HG03354 (cell line): ENCODE measurements at regions not wholly inside any gene's neighbourhood (a gene's known extent, or its start where the extent isn't known, plus 50 kb on each side); places are given as distances from the start of the nearest gene placed in this dataset.

Source experiments
- ATAC-seq: cut with Tn5 transposase; IDR thresholded peaks from one replicate; pipeline ENCODE4 v1.9.1; 2021; ENCODE audit warnings: mild to moderate bottlenecking; ENCODE audit not compliant: unreplicated experiment, poor library complexity, severe bottlenecking

GRCh38 chr15:93899817-93900216 lies 331.5 kb upstream of the MCTP2 start:
- ATAC-seq = no peak

GRCh38 chr15:93897377-93897776 lies 334.0 kb upstream of the MCTP2 start:
- no peak for ATAC-seq

- no peak for ATAC-seq
Measured at GRCh38 chr15:93895976-93896770, 335.2 kb upstream of the MCTP2 start.

DNA sequence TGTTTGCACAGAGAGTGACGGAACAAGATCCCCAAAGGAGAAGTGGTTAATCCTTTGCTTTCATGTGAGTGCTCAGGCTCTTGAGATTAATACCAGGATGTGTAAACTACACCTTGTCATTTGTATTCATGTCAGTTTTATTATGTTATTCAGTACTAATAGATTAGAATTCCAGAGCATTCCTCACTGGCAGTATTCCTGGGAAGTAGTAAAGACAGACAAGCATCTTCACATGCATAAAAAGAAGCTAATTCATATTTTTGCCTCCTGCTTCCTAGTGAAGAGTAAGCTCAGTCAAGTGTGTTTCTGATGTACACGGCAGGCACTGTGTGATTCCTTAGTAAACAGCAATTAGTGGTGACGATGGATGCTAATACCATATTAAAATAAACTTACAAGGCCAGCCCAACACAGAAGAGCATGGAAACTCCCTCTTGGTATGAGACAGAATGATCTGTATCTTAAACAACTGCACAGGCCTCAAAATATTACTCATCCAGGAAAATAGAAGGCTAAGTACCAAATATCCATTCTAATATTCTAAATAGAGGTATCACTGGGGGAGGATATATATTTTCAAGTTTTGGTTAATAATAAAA lies 336.8 kb upstream of the MCTP2 start:
- no peak for ATAC-seq

DNA sequence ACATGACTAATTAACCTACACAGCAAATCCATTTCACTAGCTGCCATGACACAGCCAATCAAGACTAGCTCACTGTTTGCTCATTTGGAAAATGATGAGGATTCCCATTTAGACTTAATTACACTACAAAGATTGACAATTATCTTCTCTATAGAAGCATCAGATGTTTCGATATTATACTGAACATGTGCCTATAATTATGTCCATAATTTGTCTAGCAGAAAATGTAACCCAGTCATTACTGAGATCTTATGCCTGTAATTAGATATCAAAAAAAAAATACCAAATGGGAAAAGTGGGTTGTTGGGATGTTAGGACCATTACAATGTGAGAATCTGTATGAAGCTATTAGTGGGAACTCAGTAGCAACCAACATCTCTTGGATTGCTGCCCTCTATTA lies 344.2 kb upstream of the MCTP2 start:
- ATAC-seq = no peak

GRCh38 chr15:93882779-93883178 lies 348.6 kb upstream of the MCTP2 start:
- ATAC-seq = no peak

GRCh38 chr15:93882141-93882540 lies 349.2 kb upstream of the MCTP2 start:
- ATAC-seq = no peak

- no peak for ATAC-seq
Measured at GRCh38 chr15:93881310-93881709, 350.1 kb upstream of the MCTP2 start.

GRCh38 chr15:93880358-93880757 lies 351.0 kb upstream of the MCTP2 start:
- no peak for ATAC-seq

GRCh38 chr15:93870583-93870982 lies 360.8 kb upstream of the MCTP2 start:
- no peak for ATAC-seq

- ATAC-seq = no peak
Measured at GRCh38 chr15:93866948-93867347, 364.4 kb upstream of the MCTP2 start.

GRCh38 chr15:93866476-93866875 lies 364.9 kb upstream of the MCTP2 start:
- no peak for ATAC-seq

DNA sequence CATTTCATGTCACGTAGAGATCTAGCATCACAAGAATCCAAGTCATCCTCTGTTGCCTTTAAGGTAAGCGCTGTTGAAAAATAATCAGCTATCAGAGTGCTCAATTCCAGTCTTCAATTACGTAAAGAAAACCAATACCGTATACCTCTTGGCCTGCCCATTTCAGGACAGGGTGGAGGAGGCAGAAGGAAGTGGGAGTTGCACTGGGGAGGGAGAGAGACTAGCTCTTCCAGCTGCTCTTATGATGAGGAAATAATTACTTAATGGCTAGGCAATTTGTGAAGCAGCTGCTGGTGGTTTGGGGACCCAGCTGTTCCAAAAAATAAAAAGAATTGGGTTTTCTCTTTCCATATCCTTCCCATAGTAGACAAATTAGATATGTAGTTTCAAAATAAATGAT lies 365.8 kb upstream of the MCTP2 start:
- no peak for ATAC-seq

- ATAC-seq = no peak
Measured at GRCh38 chr15:93862791-93863190, 368.6 kb upstream of the MCTP2 start.

GRCh38 chr15:93861956-93862741 lies 369.2 kb upstream of the MCTP2 start:
- no peak for ATAC-seq

DNA sequence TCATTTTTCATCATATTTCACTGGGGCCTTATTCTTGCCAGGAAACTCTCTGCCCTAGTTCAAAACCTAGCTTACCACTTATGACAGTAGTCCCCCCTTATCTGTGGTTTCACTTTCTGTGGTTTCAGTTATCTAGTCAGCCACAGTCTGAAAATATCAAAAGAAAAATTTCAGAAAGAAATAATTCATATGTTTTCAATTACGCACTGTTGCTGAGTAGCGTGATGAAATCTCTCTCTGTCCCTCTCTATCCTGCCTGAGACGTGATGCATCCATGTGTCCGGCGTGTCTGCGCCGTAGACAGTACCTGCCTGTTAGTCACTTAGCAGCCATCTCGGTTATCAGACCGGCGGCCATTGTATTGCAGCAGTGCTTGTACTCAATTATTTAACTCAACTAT lies 369.9 kb upstream of the MCTP2 start:
- ATAC-seq = no peak

DNA sequence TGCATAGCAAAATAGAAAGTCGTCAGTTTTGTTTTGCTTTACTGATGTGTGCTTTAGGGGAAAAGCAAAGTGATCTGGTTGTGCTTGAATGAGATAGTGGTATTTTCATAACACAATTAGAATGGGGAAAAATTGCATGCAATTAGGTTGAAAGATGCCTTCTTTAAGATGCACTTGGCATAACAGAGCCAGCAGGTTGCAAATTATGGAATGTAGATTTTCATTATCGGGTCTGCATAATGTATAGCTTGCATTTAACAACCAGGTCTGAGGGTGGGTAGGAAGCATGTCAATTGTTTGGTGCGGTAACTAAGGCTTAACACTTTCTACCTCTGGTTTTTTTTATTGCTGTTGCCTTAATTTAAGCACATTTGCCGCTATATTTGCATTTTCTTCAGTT lies 370.7 kb upstream of the MCTP2 start:
- no peak for ATAC-seq

DNA sequence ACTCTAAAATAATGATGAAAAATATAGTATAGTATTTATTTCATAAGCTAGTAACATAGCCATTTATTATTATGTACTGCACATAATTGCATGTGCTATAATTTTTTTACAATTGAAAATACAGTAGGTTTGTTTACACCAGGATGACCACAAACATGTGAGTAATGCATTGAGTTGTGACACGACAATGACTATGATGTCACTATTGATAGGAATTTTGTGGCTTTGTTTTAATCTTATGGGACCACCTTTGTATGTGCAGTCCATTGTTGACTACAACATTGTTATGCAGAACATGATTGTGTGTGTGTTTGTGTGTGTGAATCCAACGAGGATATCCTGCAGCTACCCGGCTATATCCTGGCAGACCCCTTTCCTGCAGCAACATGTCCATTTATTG lies 372.2 kb upstream of the MCTP2 start:
- ATAC-seq = no peak

- no peak for ATAC-seq
Measured at GRCh38 chr15:93855181-93855826, 376.1 kb upstream of the MCTP2 start.

- ATAC-seq = no peak
Measured at GRCh38 chr15:93854088-93854487, 377.3 kb upstream of the MCTP2 start.
